HG03342 (cell line): ENCODE measurements at regions not wholly inside any gene's neighbourhood (a gene's known extent, or its start where the extent isn't known, plus 50 kb on each side); places are given as distances from the start of the nearest gene placed in this dataset.
"Not testable (repeated sequence)": the region's sequence is repeated elsewhere in the genome, so short reads cannot be mapped to it uniquely, and the experiment has no call there.

Source experiments
- ATAC-seq: cut with Tn5 transposase; IDR thresholded peaks from one replicate; pipeline ENCODE4 v1.9.1; 2021; ENCODE audit warnings: mild to moderate bottlenecking, moderate library complexity; ENCODE audit not compliant: unreplicated experiment

DNA sequence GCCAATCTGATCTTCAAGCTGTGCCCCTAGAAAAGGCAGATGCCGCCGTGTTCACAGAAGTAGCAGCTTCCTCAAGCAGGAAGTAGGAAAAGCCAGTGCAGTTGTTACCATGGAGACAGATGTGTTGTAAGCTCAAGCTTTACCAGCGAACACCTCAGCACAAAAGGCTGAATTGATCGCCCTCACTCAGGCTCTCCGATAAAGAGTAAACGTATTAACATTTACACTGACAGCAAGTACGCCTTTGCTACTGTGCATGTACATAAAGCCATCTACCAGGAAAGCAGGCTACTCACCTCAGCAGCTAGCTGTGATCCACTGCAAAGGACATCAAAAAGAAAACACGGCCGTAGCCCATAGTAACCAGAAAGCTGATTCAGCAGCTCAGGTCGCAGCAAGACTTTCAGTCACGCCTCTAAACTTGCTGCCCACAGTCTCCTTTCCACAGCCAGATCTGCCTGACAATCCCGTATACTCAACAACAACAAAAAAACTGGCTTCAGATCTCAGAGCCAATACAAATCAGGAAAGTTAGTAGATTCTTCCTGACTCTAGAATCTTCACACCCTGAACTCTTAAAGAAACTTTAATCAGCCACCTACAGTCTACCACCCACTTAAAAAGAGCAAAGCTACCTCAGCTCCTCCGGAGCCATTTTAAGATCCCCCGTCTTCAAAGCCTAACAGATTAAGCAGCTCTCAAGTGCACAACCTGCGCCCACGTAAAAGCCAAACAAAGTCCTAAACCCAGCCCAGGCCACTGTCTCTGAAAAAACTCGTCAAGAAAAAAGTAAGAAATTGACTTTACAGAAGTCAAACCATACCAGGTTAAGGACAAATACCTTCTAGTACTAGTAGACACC, 160.0 kb downstream of the DEFB131A start:
- ATAC-seq = not testable (repeated sequence)

DNA sequence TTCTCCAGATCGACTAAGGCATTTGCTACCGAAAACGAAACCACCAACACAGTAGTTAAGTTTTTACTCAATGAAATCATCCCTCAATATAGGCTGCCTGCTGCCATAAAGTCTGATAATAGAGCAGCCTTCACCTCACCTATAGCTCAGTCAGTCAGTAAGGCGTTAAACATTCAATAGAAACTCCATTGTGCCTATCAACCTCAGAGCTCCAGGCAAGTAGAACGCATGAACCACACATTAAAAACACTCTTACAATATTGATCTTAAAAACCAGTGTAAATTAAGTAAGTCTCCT, 160.6 kb downstream of the DEFB131A start:
- ATAC-seq = not testable (repeated sequence)

DNA sequence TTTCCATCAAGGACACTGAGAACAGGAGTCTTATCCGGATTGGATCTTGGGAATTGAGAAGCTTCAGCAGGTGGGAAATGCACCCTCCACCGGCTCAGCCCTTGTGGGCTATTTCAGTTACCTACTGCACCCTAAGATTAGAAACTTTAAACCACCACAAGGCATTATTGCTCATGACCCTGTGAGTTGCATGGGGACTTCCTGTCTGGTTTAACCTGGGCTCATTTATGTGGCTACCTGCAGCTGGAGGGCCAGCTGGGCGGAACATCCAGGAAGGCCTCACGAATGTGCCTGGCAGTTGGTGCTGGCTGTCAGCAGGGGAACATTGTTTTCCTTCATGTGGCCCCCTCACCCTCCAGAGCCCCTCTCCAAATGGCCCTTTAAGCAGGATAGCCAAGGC, 164.1 kb downstream of the DEFB131A start:
- no peak for ATAC-seq

DNA sequence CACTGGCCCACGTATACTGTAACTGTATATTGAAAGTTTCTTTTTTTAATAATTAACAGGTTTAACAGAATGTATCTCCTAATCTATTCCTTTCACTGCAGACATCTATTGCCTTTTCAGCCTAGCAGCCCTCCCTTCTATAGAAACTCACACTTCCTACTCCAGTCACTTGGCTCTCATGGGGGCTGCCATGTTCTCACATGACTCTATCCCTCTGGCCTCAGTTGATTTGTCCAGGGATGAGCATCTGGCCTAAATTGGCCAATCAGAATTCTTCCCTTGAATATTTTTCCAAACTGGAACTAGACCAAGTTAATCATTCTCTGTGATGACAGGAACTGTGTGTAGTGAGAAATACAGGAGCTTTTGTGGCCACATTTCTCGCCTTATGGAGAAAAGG, 166.1 kb downstream of the DEFB131A start:
- ATAC-seq = not testable (repeated sequence)

DNA sequence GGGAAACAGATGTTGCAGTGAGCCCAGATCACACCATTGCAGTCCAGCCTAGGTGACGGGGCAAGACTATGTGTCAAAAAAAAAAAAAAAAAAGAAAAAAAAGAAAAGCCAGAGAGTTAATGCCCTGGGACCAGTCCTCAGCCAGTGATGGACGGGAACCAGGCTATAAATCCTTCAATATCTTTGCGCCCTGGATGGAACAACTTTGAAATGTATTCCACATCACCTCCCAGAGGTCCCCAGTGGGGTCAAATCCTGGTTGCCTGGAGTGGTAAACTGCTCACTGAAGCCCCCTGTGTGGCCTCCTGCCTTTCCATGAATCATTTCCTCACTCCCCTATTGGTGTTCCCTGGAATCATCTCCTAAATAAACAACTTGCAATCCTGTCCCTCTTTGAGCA, 166.9 kb downstream of the DEFB131A start:
- ATAC-seq = no peak

DNA sequence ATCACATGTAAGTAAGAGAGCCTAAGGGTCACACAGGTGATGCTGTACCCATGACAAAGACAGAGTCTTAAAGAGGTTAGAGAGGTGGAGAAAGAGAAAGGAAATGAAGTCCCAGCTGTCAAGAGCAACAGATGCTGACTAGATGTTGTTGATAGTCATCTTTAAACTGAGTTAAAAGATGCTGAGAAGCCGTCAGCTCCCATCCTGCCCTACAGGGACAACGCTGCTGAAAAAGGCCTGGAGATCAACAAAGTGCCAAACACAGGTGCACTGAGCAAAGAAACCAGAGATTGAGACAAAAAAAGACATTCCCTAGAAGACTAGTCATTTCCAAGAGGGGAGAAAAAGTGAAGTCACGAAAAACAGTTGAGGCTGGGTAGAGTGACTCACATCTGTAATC, 145.0 kb upstream of the DRD5 start:
- not testable (repeated sequence) for ATAC-seq

DNA sequence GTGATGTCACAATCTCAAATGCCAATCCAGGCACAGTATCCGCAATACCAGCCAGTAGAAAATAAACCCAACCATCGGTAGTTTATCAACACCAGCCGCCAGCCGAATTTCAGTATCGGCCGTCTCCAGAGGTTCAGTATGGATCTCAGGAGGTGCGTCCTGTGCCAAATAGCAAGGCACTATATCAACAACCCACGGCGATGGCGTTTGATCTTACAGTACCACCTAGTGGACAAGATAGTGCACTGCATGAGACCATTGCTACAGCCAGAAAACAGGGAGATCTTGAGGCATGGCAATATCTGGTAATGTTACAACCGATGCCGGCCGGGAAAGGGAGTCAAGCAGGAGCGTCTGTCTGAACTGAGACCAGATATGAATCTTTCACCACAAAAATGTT, 121.8 kb upstream of the DRD5 start:
- ATAC-seq = not testable (repeated sequence)

DNA sequence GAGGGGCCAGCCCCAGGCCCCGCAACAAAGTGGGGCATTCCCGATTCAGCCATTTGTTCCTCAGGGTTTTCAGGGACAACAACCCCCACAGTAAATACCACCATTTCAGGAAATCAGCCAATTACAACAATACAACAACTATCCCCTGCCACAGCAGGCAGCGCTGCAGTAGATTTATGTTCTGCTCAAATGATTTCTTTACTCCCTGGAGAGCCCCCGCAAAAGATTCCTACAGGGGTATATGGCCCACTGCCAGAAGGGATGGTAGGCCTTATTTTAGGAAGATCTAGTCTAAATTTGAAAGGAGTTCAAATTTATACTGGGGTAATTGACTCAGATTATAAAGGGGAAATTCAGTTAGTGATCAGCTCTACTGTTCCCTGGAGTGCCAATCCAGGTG, 120.5 kb upstream of the DRD5 start:
- not testable (repeated sequence) for ATAC-seq

DNA sequence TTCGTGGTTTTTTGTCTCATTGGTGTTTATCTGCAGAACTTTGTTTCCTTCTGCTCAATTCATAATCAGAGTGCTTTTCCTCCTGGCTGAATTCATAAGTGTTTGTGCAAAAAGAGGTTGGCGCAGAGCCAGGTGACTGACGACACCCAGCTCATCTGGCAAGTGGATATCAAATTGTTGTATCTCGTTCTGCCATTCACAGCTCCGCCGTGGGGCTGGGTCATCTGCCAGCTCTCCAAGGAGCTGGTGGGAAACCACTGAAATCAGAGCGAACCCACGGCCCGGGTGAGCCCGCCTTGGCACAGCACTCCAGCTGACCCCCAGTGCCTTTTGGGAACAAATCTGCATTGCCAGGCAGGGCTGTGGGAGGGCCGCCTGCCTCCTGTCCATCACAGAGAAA, 110.7 kb upstream of the DRD5 start:
- not testable (repeated sequence) for ATAC-seq

DNA sequence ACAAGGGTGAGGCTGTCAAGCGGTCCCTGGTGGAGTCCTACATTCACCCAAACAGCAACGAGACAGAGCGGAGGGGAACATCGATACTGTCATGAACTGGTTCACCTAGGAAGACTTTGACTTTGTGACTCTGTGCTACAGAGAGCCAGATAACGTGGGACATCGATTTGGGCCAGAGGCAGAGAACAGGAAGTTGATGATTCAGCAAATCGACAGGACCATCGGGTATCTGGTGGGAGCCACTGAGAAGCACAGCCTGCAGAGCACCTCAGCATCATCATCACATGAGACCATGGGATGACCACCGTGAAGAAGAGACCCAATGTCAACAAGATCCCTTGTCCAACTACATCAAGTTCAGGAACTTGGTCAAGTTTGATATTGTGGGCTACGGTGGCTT, 104.1 kb upstream of the DRD5 start:
- not testable (repeated sequence) for ATAC-seq

DNA sequence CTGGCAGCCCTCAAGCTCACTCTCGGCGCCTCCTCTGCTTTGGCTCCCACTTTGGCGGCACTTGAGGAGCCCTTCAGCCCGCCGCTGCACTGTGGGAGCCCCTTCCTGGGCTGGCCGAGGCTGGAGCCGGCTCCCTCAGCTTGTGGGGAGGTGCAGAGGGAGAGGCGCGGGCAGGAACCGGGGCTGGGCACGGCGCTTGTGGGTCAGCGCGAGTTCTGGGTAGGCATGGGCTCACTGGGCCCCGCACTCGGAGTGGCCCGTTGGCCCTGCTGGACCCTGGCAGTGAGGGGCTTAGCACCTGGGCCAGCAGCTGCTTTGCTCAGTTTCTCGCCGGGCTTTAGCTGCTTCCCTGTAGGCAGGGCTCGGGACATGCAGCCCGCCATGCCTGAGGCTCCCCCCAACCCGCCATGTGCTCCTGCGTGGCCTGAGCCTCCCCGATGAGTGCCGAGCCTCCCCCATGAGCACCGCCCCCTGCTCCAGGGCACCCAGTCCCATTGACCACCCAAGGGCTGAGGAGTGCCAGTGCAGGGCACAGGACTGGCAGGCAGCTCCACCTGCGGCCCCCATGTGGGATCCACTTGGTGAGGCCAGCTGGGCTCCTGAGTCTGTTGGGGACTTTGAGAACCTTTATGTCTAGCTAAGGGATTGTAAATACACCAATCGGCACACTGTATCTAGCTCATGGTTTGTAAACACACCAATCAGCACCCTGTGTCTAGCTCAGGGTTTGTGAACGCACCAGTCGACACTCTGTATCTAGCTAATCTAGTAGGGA, 101.5 kb upstream of the DRD5 start:
- ATAC-seq = no peak

DNA sequence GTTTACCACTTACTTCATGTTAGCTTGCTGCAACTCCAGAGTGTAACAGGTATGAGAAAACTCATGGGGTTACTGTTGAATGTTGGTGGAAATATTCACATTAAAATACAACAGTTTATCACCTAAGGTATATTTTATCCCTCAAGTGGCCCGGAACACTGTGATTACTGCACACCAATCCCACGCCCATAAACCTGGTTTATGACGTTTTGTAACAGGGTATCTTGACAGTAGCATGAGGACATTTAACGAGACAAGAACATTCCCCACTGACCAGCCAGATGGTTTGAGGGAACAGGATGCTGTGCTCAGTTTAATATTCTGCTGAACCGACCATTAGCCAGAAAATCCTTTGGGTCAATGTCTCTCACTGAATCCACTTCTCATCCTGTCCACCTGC, 98.3 kb upstream of the DRD5 start:
- ATAC-seq = not testable (repeated sequence)

DNA sequence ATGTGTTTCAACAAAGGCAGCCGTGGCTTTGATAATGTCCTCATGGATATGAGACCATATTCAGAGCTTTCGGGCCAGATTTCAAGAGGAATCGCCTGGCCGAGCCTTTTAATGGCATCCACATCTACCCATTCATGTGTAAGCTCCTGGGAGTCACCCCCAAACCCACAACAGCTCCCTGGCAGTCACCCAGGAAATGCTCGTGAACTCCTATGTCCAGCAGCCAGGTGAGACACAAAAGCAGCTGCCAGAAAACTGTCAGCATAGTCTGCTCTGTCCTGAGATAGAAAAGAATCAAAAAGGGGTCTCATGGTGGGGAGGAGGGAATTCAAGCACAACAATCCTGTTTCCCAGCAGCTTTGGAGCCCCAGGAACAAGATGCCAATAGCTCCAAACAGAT, 96.4 kb upstream of the DRD5 start:
- ATAC-seq = not testable (repeated sequence)

DNA sequence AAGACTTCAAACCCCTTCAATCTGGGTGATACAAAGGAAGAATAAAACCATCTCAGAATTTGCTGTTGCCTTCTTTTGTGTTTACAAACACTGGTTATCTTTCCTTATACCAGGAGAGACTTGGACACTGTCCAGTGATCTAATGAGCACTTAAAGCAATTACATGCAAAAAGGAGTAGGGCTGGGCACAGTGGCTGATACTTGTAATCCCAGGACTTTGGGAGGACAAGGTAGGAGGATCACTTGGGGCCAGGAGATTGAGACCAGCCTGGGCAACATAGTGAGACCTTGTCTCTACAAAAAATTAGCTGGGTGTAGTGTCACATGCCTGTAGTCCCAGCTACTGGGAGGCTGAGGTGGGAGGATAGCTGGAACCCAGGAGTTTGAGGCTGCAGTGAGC, 95.7 kb upstream of the DRD5 start:
- ATAC-seq = no peak

DNA sequence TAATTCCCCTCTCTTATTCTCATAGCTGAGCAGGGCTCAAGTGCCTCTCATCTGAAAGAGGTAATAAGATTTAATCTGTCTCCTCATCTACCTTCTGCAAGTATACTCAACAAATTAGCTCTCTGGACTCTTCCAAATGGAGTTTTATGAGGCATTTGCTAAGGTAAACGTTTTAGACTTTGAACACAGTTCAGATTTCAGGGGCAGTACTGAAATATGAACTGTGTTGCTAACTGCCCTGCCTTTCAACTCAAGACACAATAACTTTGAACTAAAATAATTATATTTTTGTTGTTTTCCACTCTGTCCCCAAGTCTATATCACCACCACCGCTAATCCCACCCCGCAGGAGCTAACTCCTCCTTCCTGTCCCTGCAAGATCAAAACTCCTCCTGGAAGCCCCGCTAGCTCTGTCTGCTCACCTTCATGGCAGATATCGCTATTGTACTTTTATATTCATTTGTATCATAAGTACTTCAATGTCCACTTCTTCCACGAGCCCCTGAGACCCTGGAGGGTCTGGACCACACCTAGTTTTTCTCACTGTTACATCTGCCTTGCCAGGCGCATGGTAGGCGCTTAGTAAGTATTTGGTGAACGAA, 90.7 kb upstream of the DRD5 start:
- not testable (repeated sequence) for ATAC-seq

DNA sequence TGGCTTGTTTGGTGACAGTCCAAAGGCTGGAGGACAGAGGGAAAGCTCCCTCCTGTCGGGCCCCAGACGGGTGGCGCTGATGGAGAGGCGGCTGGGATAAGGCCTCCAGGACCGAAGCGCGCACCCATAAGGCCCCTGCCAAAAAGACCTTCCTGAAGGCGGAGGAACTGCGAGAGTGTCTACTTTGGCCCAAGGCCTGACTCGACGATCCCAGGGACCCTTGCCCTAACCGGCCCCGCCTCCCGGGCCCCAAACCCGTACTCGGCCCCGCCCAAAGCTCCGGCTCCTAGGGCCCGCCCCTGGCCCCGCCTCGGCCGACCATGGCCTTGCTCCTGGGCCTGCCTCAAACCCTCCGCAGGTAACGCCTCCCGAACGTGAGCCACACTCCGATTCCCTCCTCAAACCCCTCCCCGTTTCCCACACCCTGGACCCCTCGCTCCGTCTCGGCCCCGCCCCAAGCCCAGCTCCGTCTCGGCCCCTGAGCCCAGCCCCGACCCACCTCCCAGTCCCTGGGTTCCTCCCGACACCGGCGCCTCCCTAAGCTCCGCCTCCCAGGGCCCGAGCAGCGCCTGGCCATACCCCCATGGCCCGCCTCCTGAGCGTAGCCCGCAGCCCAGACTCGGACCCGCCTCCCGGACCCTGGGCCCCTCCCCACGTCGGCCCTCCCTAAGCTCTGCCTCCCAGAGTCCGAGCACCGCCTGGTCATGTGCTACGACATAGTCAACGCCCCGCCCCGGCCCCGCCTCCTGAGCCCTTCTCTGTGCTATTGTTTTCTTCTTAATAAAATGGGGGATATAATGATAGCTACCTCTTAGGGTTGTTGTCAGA, 90.0 kb upstream of the DRD5 start:
- peak; percentile 100 for ATAC-seq

DNA sequence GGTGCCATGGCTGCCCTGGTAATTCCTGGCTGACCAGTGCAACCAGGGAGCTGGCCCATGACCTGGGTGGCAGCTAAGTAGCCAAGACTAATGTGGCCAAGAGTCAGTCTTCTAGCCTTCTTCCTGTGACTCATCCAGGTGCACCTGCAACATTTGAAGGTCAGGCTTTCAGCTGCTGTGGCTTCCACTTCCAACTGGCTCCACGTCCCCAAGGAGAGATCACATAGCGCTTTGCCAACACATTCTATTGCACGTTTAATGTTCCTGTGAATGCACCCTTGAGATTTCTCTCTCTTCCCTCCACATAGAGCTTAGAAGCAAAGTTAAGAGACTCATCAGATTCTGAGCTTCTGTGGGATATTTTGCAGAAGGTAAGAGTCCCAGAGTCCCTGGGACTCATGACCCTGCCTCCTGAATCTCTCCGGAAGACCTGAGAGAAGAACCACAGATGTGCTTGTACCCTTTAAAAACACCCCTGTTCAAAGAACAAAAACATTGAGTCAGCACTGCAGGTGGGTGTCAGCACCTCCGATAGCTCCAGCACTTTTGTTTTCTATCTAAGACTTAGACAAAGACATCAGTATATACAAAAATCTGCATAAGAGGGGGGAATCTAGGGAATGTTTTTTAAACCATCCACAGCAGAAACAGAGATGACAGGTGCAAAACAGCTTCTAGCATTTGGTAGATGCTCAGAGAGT, 88.5 kb upstream of the DRD5 start:
- not testable (repeated sequence) for ATAC-seq

DNA sequence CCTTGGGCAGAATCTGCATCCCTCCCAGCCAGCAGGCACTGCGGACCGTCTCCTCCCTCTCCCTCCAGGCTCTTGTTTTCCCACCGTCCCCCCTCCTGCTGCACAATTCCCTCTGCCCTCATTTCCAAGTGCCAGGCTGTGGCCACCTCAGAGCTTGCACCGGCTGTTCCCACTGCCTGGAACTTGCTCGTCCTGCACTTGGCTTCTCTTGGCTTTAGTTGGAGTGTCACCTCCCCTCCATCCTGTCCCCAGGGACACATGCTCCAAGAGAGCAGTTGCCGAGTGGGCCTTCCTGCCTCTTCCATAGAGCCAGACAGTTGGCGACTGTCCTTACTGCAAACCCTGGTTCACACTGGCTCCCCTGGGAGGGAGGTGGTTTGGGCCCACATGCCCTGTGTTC, 87.0 kb upstream of the DRD5 start:
- not testable (repeated sequence) for ATAC-seq

DNA sequence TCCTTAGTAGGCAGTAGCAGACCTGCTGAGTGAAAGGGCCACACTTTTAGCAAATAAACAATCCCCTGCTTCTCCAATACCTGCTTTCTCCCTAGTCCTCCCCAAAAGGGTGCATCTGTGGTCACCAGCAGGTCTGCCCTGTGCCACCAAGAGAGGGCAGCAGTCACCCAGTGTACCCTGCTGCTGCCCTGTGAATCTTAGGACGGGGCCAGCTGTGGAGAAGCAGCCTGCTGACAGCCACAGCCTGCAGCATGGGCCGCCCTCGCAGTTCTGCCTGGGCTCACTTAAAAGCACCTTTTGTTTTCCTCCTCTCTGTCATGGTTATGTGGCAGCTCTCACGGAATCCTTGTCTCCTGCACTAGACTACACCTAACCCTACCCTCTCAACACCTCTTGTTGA, 85.4 kb upstream of the DRD5 start:
- ATAC-seq = not testable (repeated sequence)

DNA sequence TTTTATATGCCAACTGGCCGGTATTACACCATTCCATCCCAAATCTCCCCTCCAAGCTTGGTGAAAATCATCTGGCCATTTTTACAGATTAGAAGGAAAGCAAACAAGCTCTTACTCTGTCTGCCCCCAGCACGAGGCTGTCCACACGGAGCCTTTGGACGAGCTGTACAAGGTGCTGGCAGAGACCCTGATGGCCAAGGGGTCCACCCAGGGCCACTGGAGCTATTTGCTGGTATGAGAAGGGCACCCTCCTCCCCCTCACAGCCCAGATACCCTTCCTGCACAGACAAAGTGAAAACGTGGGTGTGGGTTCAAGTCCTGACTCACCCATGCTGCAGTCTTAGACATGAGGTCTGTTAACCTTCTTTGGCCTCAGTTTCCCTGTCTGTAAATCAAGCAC, 84.9 kb upstream of the DRD5 start:
- not testable (repeated sequence) for ATAC-seq
